ENCODE measurements at regions not wholly inside any gene's neighbourhood (a gene's known extent, or its start where the extent isn't known, plus 50 kb on each side); places are given as distances from the start of the nearest gene placed in this dataset.

- DNase-seq (ENCODE audit: low spot score) = no peak
- TF ChIP-seq CTCF (IDR thresholded peaks at IDR 0.05; ENCODE audit: borderline replicate concordance, control extremely low read depth, extremely low read depth, insufficient read depth, missing control alignments) = no peak
- in situ Hi-C loops (cut with MboI; ENCODE audit: low sequenced_read_pairs, unreplicated experiment) = loop anchor here (25.0 kb wide), 1 partner anchor 233 kb away; no protein-coding TSS in a partner anchor
These were observed 118.2 kb downstream of the KLF13 start for GRCh38 chr15:31444844-31445243.

GRCh38 chr15:31446546-31446945 is 119.9 kb downstream of the KLF13 start:
- in situ Hi-C loops (cut with MboI; ENCODE audit: low sequenced_read_pairs, unreplicated experiment) = loop anchor here (25.0 kb wide), 1 partner anchor 234 kb away; no protein-coding TSS in a partner anchor
- no peak for DNase-seq (ENCODE audit: low spot score)

GRCh38 chr15:31447931-31448634 is 121.4 kb downstream of the KLF13 start:
- no peak for TF ChIP-seq CTCF (IDR thresholded peaks at IDR 0.05; ENCODE audit: borderline replicate concordance, control extremely low read depth, extremely low read depth, insufficient read depth, missing control alignments)
- in situ Hi-C loops (cut with MboI; ENCODE audit: low sequenced_read_pairs, unreplicated experiment) = loop anchor here (25.0 kb wide), 1 partner anchor 236 kb away; no protein-coding TSS in a partner anchor
- DNase-seq (ENCODE audit: low spot score) = no peak

More at GRCh38 chr15:31446546-31446945, 119.9 kb downstream of the KLF13 start:
- no peak for TF ChIP-seq CTCF (IDR thresholded peaks at IDR 0.05; ENCODE audit: borderline replicate concordance, control extremely low read depth, extremely low read depth, insufficient read depth, missing control alignments)

- no peak for TF ChIP-seq CTCF (IDR thresholded peaks at IDR 0.05; ENCODE audit: borderline replicate concordance, control extremely low read depth, extremely low read depth, insufficient read depth, missing control alignments)
- DNase-seq (ENCODE audit: low spot score) = no peak
- in situ Hi-C loops (cut with MboI; ENCODE audit: low sequenced_read_pairs, unreplicated experiment) = loop anchor here (25.0 kb wide), 1 partner anchor 236 kb away; no protein-coding TSS in a partner anchor
These were observed 122.0 kb downstream of the KLF13 start for GRCh38 chr15:31448635-31448979.

GRCh38 chr15:31452595-31453557 is 126.2 kb downstream of the KLF13 start:
- in situ Hi-C loops (cut with MboI; ENCODE audit: low sequenced_read_pairs, unreplicated experiment) = no loop called here
- TF ChIP-seq CTCF (IDR thresholded peaks at IDR 0.05; ENCODE audit: borderline replicate concordance, control extremely low read depth, extremely low read depth, insufficient read depth, missing control alignments) = no peak
- DNase-seq (ENCODE audit: low spot score) = no peak

GRCh38 chr15:31453558-31454318 is 127.1 kb downstream of the KLF13 start:
- in situ Hi-C loops (cut with MboI; ENCODE audit: low sequenced_read_pairs, unreplicated experiment) = no loop called here
- no peak for DNase-seq (ENCODE audit: low spot score)
- TF ChIP-seq CTCF (IDR thresholded peaks at IDR 0.05; ENCODE audit: borderline replicate concordance, control extremely low read depth, extremely low read depth, insufficient read depth, missing control alignments) = no peak

Data from GM13976 (cell line).